ENCODE measurements at regions not wholly inside any gene's neighbourhood (a gene's known extent, or its start where the extent isn't known, plus 50 kb on each side); places are given as distances from the start of the nearest gene placed in this dataset.
A peak's percentile ranks its signal among the peaks of the same experiment; 100 is the strongest.
"Not testable (repeated sequence)": the region's sequence is repeated elsewhere in the genome, so short reads cannot be mapped to it uniquely, and the experiment has no call there.

DNA sequence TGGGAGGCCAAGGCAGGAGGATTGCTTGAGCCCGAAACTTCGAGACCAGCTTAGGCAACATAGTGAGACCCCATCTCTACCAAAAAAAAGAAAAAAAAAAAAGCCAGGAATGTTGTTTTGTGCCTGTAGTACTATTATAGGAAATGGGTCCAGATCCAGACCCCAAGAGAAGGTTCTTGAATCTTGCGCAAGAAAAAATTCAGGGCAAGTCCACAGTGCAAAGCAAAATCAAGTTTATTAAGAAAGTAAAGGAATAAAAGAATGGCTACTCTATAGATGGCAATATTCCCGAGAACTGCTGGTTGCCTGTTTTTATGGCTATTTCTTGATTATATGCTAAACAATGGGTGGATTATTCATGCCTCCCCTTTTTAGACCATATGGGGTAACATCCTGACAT lies 51.2 kb upstream of the RDX start:
- no peaks in the 10 kb centered on the region for H3K4me1 ChIP-seq (ENCODE audit: control insufficient read depth in 3 of 3, insufficient read depth in 3 of 3, low read length in 3 of 3)

DNA sequence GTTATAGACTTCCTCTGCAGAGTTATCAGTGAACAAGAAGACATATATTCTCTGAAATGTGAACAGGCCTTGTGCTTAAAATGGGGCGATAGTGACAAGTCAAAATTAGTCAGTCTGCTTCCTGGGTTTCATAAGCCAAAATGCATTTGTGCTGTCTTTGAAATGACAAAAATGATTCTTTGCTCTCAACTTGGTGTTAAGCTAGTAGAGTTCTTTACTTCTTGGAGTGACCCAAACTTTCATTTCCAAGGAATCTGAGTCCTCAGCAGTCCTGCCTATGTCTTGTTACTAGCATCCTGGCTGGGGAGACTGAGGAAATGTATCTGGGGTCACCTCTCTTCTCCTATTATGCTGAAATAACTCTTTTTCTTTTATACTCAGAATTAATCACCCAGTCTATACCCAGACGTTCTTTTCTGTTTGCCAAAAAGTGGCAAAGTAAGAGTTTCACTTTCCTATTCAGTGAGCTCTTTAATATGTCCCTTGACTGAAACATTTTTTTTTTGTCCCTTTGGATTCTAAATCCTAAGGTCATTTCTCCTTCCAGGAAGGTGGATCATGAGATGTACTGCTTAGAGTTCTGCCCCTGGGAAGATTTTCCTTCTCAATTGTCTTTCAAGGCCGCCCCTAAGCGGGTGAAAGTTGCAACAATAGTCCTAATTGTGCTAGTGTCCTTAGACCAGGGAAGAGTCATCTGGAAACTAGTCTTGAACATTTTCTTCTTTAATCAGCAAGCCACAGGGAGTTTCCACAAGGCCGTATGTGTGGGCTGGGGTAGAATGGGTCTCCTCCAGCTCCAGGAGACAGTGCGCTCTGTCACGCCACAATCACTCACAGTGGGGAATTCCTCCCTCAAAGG lies 53.0 kb upstream of the RDX start:
- no peak overlapping the region for H3K27ac ChIP-seq (ENCODE audit: low read depth, low read length)
- no peak overlapping the region for H3K9ac ChIP-seq (ENCODE audit: low read depth in 1 of 3, low read length in 3 of 3)
- H3K27me3 ChIP-seq (ENCODE audit: control insufficient read depth in 3 of 3, insufficient read depth in 3 of 3, low read length in 3 of 3): no peaks in the 10 kb centered on the region
- H3K9me3 ChIP-seq (ENCODE audit: control insufficient read depth in 3 of 3, low read length in 3 of 3): no peaks in the 10 kb centered on the region
- H3K36me3 ChIP-seq (ENCODE audit: control insufficient read depth in 3 of 3, insufficient read depth in 3 of 3, low read length in 3 of 3): no peaks in the 10 kb centered on the region
- no peaks in the 10 kb centered on the region for H3K4me1 ChIP-seq (ENCODE audit: control insufficient read depth in 3 of 3, insufficient read depth in 3 of 3, low read length in 3 of 3)
- no peak overlapping the region for H3K4me3 ChIP-seq (ENCODE audit: low read length in 3 of 3)

More for the DNA sequence above, 51.2 kb upstream of the RDX start:
- no peak overlapping the region for H3K4me3 ChIP-seq (ENCODE audit: low read length in 3 of 3)
- no peak overlapping the region for H3K27ac ChIP-seq (ENCODE audit: low read depth, low read length)
- no peaks in the 10 kb centered on the region for H3K36me3 ChIP-seq (ENCODE audit: control insufficient read depth in 3 of 3, insufficient read depth in 3 of 3, low read length in 3 of 3)
- H3K27me3 ChIP-seq (ENCODE audit: control insufficient read depth in 3 of 3, insufficient read depth in 3 of 3, low read length in 3 of 3): no peaks in the 10 kb centered on the region
- H3K9ac ChIP-seq (ENCODE audit: low read depth in 1 of 3, low read length in 3 of 3): no peak overlapping the region
- H3K9me3 ChIP-seq (ENCODE audit: control insufficient read depth in 3 of 3, low read length in 3 of 3): no peaks in the 10 kb centered on the region

DNA sequence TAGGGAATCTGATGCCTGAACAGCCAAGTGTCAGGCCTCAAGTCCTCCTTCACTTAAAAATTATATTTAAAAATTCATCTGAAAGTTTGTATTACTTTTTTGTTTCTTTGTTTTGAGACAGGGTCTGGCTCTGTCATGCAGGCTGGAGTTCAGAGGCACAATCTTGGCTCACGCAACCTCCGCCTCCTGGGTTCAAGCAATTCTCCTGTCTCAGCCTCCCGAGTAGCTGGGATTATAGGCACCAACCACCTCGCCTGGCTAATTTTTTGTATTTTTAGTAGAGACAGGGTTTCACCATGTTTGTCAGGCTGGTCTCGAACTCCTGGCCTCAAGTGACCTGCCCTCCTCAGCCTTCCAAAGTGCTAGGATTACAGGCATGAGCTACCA lies 53.6 kb upstream of the RDX start:
- H3K9me3 ChIP-seq (ENCODE audit: control insufficient read depth in 3 of 3, low read length in 3 of 3); H3K27ac ChIP-seq (ENCODE audit: low read depth, low read length); H3K9ac ChIP-seq (ENCODE audit: low read depth in 1 of 3, low read length in 3 of 3); H3K4me3 ChIP-seq (ENCODE audit: low read length in 3 of 3); H3K27me3 ChIP-seq (ENCODE audit: control insufficient read depth in 3 of 3, insufficient read depth in 3 of 3, low read length in 3 of 3); H3K4me1 ChIP-seq (ENCODE audit: control insufficient read depth in 3 of 3, insufficient read depth in 3 of 3, low read length in 3 of 3); H3K36me3 ChIP-seq (ENCODE audit: control insufficient read depth in 3 of 3, insufficient read depth in 3 of 3, low read length in 3 of 3): not testable (repeated sequence)

DNA sequence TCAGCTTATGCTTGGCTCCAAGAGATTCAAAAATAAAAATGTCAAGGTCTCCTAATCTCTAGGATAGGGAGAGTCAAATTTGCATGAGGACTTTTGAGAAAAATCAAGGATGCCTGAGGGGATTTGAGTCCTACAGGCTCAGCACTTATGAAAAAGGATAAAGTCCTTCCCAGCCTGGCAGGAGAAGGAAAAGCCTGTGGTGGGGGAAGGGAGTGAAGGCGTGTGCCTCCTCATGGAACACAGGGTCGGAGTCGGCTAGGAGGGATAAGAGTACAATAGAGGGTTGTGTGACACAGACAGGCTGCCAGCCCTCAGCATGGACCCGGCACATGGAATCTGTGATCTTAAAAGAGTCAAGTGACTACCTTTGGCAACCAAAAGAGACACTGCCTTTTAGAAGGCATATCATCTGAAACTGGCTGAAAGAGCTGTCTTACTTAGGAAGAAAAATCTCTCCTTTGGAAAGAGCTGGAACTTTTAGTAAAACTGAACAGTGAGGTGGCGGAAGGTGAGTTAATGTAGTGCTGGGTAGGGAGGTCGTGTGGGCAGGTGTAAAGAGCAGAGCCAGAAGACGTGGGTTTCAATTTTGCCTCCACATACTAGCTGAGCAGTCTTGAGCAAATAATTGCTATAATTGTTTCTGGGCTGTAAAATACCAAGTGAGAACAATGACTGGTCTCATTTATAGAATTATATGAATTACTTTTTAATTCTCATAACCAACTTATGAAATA lies 58.8 kb upstream of the RDX start:
- Histone ChIP-seq H3K4me1 (ENCODE audit: control insufficient read depth in 3 of 3, insufficient read depth in 3 of 3, low read length in 3 of 3) (peaks cover 0 to 2% (median 0%) of the 10 kb centered on the region in 3 donors), H3K36me3 (ENCODE audit: control insufficient read depth in 3 of 3, insufficient read depth in 3 of 3, low read length in 3 of 3) (no peaks in the 10 kb centered on the region), H3K9me3 (ENCODE audit: control insufficient read depth in 3 of 3, low read length in 3 of 3) (no peaks in the 10 kb centered on the region), H3K27me3 (ENCODE audit: control insufficient read depth in 3 of 3, insufficient read depth in 3 of 3, low read length in 3 of 3) (no peaks in the 10 kb centered on the region), H3K27ac (ENCODE audit: low read depth, low read length) (no peak overlapping the region), H3K9ac (ENCODE audit: low read depth in 1 of 3, low read length in 3 of 3) (no peak overlapping the region), H3K4me3 (ENCODE audit: low read length in 3 of 3) (no peak overlapping the region)

DNA sequence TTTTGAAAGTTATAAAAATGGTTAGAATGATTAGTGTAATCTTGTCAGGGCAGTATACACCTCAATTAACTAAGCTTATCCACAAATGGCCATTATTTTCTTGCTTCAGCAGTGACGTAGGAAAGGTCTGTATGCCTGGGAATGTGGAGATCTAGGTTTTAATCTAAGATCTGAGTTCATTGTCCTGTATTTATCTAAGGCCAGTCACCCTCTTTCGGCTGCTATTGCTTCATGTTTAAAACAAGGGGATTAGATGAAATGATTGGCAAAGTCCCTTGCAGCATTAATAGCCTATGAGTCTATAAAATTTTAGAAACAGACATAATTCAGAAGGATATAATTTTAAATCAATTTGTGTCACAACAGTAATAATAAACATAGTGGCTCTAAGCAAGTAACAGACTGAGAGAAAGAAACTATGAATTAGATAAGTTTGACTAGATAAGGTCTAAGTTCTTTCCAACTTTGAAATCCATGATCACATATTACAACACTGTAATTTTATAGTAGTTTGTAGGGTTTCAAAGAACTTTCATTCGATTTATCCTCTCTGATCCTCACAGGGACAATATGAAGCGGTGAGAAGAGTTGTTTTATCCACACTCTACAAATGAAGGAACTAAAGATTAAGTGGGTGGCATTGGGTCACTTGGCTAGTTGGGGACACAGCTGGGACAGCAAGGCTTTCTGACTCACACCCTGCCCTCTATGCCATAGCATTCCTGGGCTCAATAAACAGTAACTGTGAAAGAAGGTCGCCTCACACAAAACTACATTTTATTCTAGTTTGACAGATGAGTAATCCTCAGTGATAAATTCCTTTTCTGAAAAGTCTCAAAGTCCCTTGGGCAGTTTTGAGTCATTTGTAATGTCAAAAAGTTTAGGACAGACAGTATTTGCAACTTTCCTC lies 60.6 kb upstream of the RDX start:
- Histone ChIP-seq H3K36me3 (ENCODE audit: control insufficient read depth in 3 of 3, insufficient read depth in 3 of 3, low read length in 3 of 3) (no peaks in the 10 kb centered on the region), H3K27ac (ENCODE audit: low read depth, low read length) (no peak overlapping the region), H3K27me3 (ENCODE audit: control insufficient read depth in 3 of 3, insufficient read depth in 3 of 3, low read length in 3 of 3) (no peaks in the 10 kb centered on the region), H3K4me1 (ENCODE audit: control insufficient read depth in 3 of 3, insufficient read depth in 3 of 3, low read length in 3 of 3) (peaks cover 0 to 2% (median 0%) of the 10 kb centered on the region in 3 donors), H3K9ac (ENCODE audit: low read depth in 1 of 3, low read length in 3 of 3) (no peak overlapping the region), H3K9me3 (ENCODE audit: control insufficient read depth in 3 of 3, low read length in 3 of 3) (no peaks in the 10 kb centered on the region), H3K4me3 (ENCODE audit: low read length in 3 of 3) (no peak overlapping the region)

- H3K36me3 ChIP-seq (ENCODE audit: control insufficient read depth in 3 of 3, insufficient read depth in 3 of 3, low read length in 3 of 3): no peaks in the 10 kb centered on the region
- H3K4me3 ChIP-seq (ENCODE audit: low read length in 3 of 3): no peak overlapping the region
- no peaks in the 10 kb centered on the region for H3K9me3 ChIP-seq (ENCODE audit: control insufficient read depth in 3 of 3, low read length in 3 of 3)
- H3K27ac ChIP-seq (ENCODE audit: low read depth, low read length): no peak overlapping the region
- peaks cover 2 to 6% (median 4%) of the 10 kb centered on the region in 3 donors for H3K4me1 ChIP-seq (ENCODE audit: control insufficient read depth in 3 of 3, insufficient read depth in 3 of 3, low read length in 3 of 3)
- H3K9ac ChIP-seq (ENCODE audit: low read depth in 1 of 3, low read length in 3 of 3): no peak overlapping the region
- no peaks in the 10 kb centered on the region for H3K27me3 ChIP-seq (ENCODE audit: control insufficient read depth in 3 of 3, insufficient read depth in 3 of 3, low read length in 3 of 3)
Measured at GRCh38 chr11:110358336-110358735, 61.9 kb upstream of the RDX start.

DNA sequence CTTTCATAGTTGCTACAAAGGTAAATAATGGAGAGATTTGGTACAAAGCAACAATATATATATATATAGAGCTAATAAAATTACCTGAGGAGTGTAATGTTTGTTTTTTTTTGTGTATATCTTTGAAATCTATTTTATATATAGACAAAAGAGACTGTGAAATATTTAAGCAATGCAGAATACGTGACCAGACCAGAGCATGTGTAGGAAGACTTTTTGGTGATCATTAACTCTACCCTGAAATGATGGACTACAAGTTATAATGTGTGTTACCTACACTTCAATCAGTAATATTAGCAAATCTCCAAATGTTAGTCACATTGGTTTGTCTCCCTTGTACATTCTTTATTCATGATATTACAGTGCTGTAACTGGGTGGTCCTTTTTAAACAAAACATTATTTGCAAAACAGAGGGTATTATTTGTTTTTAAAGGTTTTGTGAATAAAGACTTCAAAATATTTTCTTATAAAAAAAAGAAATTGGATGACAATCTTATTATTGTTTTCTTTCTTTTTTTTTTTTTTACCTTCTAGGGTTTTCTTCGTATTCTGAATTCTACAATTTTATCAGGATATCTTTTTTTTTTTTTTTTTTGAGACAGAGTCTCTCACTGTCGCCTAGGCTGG lies 64.5 kb upstream of the RDX start:
- H3K9me3 ChIP-seq (ENCODE audit: control insufficient read depth in 3 of 3, low read length in 3 of 3); H3K4me1 ChIP-seq (ENCODE audit: control insufficient read depth in 3 of 3, insufficient read depth in 3 of 3, low read length in 3 of 3); H3K27me3 ChIP-seq (ENCODE audit: control insufficient read depth in 3 of 3, insufficient read depth in 3 of 3, low read length in 3 of 3); H3K27ac ChIP-seq (ENCODE audit: low read depth, low read length); H3K36me3 ChIP-seq (ENCODE audit: control insufficient read depth in 3 of 3, insufficient read depth in 3 of 3, low read length in 3 of 3); H3K9ac ChIP-seq (ENCODE audit: low read depth in 1 of 3, low read length in 3 of 3); H3K4me3 ChIP-seq (ENCODE audit: low read length in 3 of 3): not testable (repeated sequence)

DNA sequence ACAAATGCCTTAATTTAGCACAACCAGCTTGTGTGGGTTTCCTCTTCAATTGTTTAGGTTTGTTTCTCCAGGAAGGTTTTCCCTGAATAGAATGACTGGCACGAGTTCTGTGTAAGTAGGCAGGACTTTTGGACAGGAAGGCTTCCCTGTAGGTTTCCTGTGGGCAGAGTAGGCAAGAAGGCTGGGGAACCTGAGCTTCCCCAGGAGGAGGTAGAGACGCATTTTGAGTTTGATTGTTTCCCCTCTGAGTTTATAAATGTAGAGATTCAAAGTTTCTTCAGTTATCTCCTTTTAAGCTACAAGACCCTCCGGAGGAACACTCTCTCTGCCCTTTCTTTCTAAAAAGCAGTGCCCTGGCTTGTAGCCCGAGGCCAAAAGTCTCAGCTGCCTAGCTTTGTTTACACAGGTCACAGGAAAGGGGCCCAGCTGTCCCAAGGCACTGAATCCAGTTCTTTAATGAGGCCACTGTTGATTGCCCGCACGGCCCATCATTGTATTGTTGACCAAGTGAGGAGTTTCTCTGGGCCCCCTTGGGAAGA lies 66.6 kb upstream of the RDX start:
- peak overlapping the region; percentile 34 for H3K27ac ChIP-seq (ENCODE audit: low read depth, low read length)
- peaks cover 0 to 6% (median 6%) of the 10 kb centered on the region in 3 donors for H3K4me1 ChIP-seq (ENCODE audit: control insufficient read depth in 3 of 3, insufficient read depth in 3 of 3, low read length in 3 of 3)
- H3K9me3 ChIP-seq (ENCODE audit: control insufficient read depth in 3 of 3, low read length in 3 of 3): no peaks in the 10 kb centered on the region
- H3K4me3 ChIP-seq (ENCODE audit: low read length in 3 of 3): peak overlapping the region in 1 of 3 donors; percentile 1
- no peaks in the 10 kb centered on the region for H3K27me3 ChIP-seq (ENCODE audit: control insufficient read depth in 3 of 3, insufficient read depth in 3 of 3, low read length in 3 of 3)
- H3K9ac ChIP-seq (ENCODE audit: low read depth in 1 of 3, low read length in 3 of 3): no peak overlapping the region
- H3K36me3 ChIP-seq (ENCODE audit: control insufficient read depth in 3 of 3, insufficient read depth in 3 of 3, low read length in 3 of 3): no peaks in the 10 kb centered on the region

DNA sequence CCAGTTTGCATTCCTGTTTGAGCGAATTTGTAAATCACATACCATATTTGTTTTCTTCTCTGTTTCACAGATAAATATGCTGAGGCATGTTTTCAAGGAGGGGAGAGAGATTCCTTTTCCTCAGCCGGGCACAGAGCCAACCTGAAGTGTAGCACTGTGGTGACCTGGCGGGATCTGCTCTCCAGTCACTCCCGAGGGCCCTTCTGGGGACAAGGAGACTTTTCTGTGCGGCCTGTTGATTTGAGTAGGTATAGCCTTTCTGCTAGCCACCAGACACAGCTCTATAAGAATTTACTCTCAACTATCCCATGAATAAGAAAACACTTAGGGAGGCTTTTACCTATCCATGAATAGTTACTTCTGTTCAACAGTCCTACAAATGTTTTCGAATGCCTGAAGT lies 63.5 kb upstream of the FDX1 start:
- Histone ChIP-seq H3K27me3 (ENCODE audit: control insufficient read depth in 3 of 3, insufficient read depth in 3 of 3, low read length in 3 of 3) (no peaks in the 10 kb centered on the region), H3K27ac (ENCODE audit: low read depth, low read length) (no peak overlapping the region), H3K9ac (ENCODE audit: low read depth in 1 of 3, low read length in 3 of 3) (no peak overlapping the region), H3K36me3 (ENCODE audit: control insufficient read depth in 3 of 3, insufficient read depth in 3 of 3, low read length in 3 of 3) (no peaks in the 10 kb centered on the region), H3K4me3 (ENCODE audit: low read length in 3 of 3) (no peak overlapping the region), H3K9me3 (ENCODE audit: control insufficient read depth in 3 of 3, low read length in 3 of 3) (no peaks in the 10 kb centered on the region), H3K4me1 (ENCODE audit: control insufficient read depth in 3 of 3, insufficient read depth in 3 of 3, low read length in 3 of 3) (peaks cover 0 to 6% (median 6%) of the 10 kb centered on the region in 3 donors)
